ENCODE measurements at regions not wholly inside any gene's neighbourhood (a gene's known extent, or its start where the extent isn't known, plus 50 kb on each side); places are given as distances from the start of the nearest gene placed in this dataset.
A peak's percentile ranks its signal among the peaks of the same experiment; 100 is the strongest.

GRCh38 chr12:107567876-107568619, 117.6 kb upstream of the PWP1 start:
- DNase-seq: no peak
- intact Hi-C loops (cut with DNase I): no loop called here

DNA sequence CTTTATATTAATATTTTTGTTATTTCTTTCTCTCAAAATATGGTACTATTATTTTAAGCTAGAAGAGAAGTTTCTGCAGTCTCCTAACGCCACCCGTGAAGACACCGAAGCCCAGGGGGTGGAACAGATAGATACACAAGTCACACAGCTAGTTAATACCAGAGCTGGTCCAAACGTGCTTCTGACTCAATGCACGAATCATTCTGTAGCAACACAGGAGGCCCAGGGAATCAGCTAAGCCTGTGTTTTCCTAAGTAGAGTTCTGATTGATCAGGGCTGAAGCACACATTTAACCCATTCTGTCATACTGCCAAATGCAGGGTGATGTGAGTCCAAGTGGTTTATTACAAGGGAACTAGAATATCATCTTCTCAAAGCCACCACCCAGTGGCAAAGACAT, 116.9 kb upstream of the PWP1 start:
- intact Hi-C loops (cut with DNase I): no loop called here
- no peak for DNase-seq

GRCh38 chr12:107570721-107571120, 114.9 kb upstream of the PWP1 start:
- intact Hi-C loops (cut with DNase I): no loop called here

DNA sequence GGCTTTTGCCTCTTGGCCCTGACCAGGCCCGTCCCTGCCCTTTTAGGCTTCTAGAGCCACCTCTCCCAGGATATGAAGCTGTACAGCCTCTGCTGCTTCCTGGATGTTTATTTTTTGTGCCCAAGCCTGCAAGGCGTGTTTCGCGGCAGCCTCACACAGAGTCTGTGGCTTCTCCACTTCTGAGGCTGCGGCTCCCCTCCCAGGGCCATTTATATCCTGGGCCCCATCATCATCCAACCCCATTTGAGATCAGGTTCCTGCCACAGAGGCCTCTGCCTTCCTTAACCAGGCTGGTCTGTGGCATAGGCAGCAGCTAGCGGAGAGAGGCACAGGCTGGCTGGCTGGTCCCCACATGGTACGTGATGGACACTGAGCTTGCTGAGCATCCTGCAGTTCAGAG, 114.1 kb upstream of the PWP1 start:
- DNase-seq: no peak
- intact Hi-C loops (cut with DNase I): no loop called here

More at GRCh38 chr12:107570721-107571120, 114.9 kb upstream of the PWP1 start:
- DNase-seq: no peak

- intact Hi-C loops (cut with DNase I): no loop called here
- no peak for DNase-seq
These were observed 110.9 kb upstream of the PWP1 start for GRCh38 chr12:107574691-107575090.

DNA sequence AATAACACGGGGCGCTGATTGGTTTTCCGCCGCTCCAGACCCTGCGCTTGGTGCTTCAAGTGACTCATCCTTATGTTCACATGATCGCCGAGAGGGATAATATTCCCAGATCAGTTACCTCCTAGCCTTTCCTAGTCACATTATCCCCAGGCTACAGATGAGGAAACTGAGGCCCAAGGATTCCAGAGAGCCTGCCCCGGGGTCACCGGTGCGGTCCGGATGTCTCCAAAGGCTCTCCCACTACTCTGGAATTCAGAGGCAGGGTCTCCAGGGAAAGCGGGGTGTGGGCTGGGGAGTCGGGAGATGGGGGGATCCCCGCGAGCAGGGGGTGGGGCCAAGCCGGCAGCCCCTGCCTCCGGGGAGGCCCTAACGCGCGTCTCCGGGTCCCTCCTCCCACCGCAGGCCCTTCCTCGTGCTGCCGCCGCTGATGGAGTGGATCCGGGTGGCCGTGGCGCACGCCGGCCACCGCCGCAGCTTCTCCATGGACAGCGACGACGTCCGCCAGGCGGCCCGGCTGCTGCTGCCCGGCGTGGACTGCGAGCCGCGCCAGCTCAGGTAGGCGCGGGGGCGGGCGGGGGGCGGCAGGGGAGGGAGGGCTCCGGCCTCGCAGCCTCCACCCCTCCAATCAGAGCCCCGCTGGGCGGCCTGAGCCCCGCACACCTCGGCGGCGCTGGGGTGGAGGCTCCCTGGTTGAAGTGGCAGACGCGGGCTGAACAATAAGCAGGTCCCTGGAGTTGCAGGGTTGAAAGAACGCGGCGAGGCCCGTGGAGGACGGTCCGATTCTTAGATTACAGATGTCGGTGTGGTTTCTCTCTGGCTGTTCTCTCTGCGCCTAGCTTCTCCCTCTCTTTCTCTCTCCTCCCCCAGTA, 104.6 kb upstream of the PWP1 start:
- peak in 4 of 42 donors; percentile 8 to 33 (median 14) for DNase-seq
- intact Hi-C loops (cut with DNase I): no loop called here

DNA sequence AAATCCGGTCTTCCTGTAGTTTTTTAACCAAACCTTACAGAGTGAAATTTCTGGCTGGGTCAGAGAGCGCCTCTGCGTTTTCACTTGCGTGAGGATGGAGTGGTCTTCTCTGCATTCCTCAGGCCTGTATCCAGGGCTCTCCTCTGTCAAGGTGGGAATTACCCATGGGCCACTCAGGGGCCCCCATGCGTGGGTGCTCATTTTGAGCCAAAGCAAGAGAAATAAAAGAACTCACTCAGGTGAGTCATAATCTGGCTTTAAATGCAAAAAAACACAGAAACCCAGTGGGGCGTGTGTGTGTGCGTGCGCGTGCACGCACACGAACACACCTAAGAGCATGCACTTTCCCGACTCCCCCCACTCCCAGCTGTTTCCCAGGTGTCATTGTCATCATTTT, 104.0 kb upstream of the PWP1 start:
- DNase-seq: peak in 1 of 42 donors; percentile 21
- intact Hi-C loops (cut with DNase I): no loop called here

- no peak for DNase-seq
- intact Hi-C loops (cut with DNase I): no loop called here
These were observed 102.0 kb upstream of the PWP1 start for GRCh38 chr12:107583551-107583950.

GRCh38 chr12:107584563-107584962, 101.0 kb upstream of the PWP1 start:
- no peak for DNase-seq

DNA sequence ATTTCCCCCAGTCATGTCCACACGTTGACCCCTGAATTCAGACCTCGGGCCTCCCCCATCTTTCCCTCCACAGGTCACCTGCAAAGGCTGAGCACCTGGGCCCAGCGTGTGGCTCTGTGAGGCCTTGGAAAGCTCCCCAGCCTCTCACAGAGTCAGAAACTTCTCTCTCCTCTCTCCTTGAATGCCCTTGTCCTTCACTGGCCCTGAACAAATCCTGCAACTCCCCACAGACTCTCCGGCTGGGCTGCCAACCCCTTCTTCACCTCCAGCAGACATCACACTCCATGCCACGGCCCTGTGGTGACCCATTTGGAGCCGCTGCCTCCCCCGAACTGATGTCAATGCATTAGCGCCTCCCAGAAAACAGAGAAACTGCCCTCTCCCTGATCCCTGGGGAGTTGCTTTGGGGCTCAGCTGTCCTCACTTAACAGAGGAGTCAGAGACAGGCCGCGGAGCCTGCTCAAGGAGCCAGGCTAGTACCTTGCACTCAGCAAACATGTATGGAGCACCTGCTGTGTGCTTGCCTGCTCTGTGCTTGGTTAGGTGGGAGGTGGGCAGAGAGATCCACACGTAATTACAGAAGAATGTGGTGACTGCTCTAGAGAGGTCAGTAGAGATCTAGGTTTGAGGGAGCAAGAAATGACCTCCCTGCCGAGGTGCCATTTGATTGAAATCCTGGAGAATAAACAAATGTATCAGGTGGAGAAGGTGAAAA, 99.2 kb upstream of the PWP1 start:
- no peak for DNase-seq
- intact Hi-C loops (cut with DNase I): no loop called here

More at GRCh38 chr12:107584563-107584962, 101.0 kb upstream of the PWP1 start:
- intact Hi-C loops (cut with DNase I): no loop called here

DNA sequence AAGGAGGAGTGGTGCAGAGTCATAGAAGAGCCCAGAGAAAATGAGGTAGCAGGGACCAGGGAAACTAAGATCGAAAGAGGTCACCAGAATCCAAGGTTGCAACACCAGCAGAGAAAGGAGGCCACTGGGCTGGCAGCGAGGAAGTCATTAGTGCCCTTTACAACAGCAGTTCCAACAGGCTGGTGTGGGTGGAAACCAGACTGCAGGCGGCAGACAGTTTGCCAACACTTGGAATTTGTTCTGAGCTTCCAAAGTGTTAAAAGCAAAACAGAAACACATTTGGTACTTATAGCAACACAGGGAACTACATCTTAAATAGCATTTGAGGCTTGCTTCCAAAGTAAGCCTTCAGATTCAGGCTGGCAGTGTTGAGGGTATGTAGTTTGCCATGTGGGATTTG, 95.2 kb upstream of the PWP1 start:
- intact Hi-C loops (cut with DNase I): no loop called here
- no peak for DNase-seq

DNA sequence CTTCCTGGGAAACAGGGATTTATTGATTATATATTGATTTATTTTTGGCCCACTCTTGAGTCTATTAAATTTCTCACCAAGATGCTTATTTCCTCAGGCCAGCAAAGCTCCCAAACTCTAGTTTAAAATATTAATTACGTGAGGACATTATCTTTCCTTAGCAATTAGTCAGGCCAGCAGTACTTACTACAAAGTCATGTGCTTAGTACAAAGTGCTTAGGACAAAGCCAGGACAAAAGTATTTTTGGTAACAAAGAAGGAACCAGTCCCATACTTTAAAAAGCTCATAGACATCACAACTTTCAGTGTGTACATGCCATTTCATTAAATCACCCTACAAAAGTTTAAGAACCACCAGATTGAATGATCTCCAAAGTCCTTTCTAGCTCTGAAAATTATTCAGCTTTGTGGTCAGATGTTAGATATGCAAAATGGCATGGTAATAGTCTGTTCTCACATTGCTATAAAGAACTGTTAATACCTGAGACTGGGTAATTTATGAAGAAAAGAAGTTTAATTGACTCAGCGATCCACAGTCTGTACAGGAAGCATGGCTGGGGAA, 94.7 kb upstream of the PWP1 start:
- intact Hi-C loops (cut with DNase I): no loop called here
- DNase-seq: no peak

DNA sequence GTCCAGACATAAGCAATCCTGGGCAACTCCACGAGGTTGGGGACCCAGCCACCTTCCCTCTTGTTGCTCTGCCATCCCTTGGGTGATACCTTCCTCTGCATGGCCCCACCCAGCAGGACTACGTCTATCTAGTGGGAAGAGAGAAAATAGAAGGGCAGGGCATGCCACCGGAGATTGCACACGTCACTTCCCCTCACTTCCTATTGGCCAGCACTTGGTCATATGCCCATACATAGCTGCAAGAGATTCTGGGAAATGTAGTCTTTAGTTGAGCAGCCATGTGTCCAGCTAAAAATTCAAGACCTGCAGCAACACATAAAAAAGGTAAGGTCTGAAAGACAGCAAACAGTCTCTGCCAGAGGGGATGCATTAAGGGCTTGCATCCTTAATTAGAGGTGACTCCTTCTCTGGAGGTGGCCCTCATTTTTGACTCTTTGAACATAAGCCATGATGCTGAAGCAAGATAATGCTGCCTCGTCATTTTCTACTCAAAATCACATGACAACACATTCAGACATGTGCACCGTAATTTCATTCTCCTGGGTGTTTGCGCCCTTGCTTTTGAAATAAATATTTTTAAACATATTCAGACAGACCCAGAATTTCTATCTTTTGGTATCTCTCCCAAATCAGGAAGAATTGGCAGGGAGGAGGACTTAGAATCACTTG, 91.8 kb upstream of the PWP1 start:
- DNase-seq: no peak
- intact Hi-C loops (cut with DNase I): no loop called here

DNA sequence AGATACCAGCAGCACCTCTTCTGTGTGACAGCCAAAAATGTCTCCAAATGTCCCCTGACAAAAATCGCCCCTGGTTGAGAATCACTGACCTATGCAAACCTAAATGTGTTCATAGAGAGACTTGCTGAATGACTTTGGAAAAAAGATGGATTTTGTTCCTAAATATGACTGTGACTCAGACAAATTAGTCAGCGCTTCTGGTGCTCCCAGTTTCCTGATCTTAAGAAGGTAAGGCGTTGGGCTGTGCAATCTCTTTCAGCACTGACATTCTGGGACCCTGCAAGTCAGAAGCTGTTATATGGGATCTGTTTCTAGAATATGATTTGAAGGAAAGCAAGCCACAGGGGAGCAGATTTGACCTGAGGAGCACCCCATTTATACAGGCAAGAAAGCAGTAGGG, 90.6 kb upstream of the PWP1 start:
- intact Hi-C loops (cut with DNase I): no loop called here
- DNase-seq: peak in 2 of 42 donors; percentile 17 to 53

GRCh38 chr12:107597695-107598410, 87.7 kb upstream of the PWP1 start:
- no peak for DNase-seq

GRCh38 chr12:107598906-107599305, 86.7 kb upstream of the PWP1 start:
- intact Hi-C loops (cut with DNase I): no loop called here
- no peak for DNase-seq

More at GRCh38 chr12:107597695-107598410, 87.7 kb upstream of the PWP1 start:
- intact Hi-C loops (cut with DNase I): no loop called here

DNA sequence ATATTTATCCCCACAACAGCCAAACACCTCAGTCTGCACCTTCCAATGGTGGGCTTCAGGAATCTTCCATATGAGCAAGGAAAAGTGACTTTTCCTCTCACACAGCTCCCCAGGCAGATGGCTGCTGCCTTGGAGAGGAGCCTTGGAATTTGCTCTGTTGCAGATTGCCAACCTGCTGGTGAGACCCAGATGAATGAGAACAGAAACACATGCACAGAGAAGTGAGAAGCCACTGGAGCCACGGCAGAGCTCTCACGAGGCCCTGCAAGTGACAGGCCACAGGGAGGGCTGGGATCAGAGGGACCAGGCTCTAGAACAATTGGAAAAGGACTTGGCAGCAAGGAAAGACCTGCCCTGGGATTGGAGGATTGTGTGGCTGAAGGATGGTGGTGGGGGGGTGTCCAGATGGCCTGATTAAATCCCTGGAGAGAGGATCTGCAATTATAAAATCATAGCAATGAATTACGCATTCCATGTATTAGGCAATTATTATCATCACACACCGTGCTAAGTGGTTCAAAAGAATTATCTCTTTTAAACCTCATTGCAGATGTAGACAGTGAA, 84.9 kb upstream of the PWP1 start:
- intact Hi-C loops (cut with DNase I): no loop called here

DNA sequence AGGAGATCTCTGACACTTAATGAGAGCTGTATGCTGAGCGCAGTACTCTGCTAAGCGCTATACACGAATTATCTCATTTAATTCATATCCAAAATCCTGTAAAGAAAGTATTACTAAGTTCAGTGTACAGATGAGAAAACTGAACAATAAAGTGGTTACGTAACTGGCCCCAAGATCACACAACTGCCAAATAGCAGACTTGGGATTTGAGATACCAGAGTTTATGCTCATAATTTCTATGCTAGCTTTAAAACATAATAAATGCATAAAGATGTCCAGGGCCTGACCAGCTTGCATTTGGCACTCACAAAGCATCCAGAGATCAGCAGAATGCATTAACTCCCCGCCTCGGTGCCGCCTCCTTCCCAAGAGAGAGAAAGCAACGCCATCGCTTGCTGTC, 83.2 kb upstream of the PWP1 start:
- no peak for DNase-seq
- intact Hi-C loops (cut with DNase I): no loop called here

More for the DNA sequence above, 84.9 kb upstream of the PWP1 start:
- no peak for DNase-seq
